ENCODE measurements at regions not wholly inside any gene's neighbourhood (a gene's known extent, or its start where the extent isn't known, plus 50 kb on each side); places are given as distances from the start of the nearest gene placed in this dataset.
"Not testable (repeated sequence)": the region's sequence is repeated elsewhere in the genome, so short reads cannot be mapped to it uniquely, and the experiment has no call there.

DNA sequence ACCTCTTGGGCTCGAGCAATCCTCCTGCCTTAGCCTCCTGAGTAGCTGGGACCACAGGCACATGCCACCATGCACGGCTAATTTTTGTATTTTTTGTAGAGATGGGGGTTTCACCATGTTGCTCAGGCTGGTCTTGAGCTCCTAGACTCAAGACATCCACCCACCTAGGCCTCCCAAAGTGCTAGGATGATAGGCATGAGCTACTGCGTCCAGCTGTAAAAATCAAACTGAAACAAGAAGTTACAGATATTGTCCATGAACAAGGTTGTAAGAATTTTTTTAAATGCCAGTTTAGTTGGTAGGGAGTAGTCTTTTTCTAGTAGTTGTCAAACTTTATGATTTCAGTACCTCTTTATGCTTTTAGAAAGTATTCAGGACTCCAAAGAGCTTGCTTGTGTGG lies 424.4 kb upstream of the PMFBP1 start:
- Histone ChIP-seq H3K36me3 (ENCODE audit: control insufficient read depth, insufficient read depth, low read length) (no peaks in the 10 kb centered on the region), H3K4me1 (no peaks in the 10 kb centered on the region), H3K27me3 (replicated peaks; ENCODE audit: control insufficient read depth, insufficient read depth, low read length) (no peaks in the 10 kb centered on the region), H3K9me3 (peaks cover 4% of the 10 kb centered on the region; the same call in 1 of the 2 replicates), H3K4me3 (ENCODE audit: low read depth, low read length) (no peak overlapping the region)
- intact Hi-C loops (cut with micrococcal nuclease; ENCODE audit: unreplicated experiment) = no loop called here
- Mint-ChIP-seq H3K36me3 (ENCODE audit: insufficient read depth, unreplicated experiment) (no peaks in the 10 kb centered on the region), H3K27me3 (ENCODE audit: insufficient read depth, unreplicated experiment) (no peaks in the 10 kb centered on the region), H3K27ac (ENCODE audit: unreplicated experiment) (no peak overlapping the region), H3K4me3 (ENCODE audit: unreplicated experiment) (no peak overlapping the region), H3K9me3 (ENCODE audit: unreplicated experiment) (no peaks in the 10 kb centered on the region), H3K4me1 (ENCODE audit: low read depth, unreplicated experiment) (no peaks in the 10 kb centered on the region)
- BruUV-seq (replicated peaks) = no TSS peak
- POLR2A ChIA-PET = no interaction called here
- CTCF ChIA-PET = no interaction called here
- no peak for DNase-seq
- TF ChIP-seq, protein P1, sequence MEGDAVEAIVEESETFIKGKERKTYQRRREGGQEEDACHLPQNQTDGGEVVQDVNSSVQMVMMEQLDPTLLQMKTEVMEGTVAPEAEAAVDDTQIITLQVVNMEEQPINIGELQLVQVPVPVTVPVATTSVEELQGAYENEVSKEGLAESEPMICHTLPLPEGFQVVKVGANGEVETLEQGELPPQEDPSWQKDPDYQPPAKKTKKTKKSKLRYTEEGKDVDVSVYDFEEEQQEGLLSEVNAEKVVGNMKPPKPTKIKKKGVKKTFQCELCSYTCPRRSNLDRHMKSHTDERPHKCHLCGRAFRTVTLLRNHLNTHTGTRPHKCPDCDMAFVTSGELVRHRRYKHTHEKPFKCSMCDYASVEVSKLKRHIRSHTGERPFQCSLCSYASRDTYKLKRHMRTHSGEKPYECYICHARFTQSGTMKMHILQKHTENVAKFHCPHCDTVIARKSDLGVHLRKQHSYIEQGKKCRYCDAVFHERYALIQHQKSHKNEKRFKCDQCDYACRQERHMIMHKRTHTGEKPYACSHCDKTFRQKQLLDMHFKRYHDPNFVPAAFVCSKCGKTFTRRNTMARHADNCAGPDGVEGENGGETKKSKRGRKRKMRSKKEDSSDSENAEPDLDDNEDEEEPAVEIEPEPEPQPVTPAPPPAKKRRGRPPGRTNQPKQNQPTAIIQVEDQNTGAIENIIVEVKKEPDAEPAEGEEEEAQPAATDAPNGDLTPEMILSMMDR (IDR thresholded peaks at IDR 0.05; ENCODE audit: insufficient read depth in 1 of 2, low read depth in 1 of 2, low read length in 1 of 2, severe bottlenecking in 1 of 2, unreplicated experiment in 1 of 2) = no peak

- Mint-ChIP-seq H3K4me1 (ENCODE audit: low read depth, unreplicated experiment) (peaks cover 14% of the 10 kb centered on the region), H3K27me3 (ENCODE audit: insufficient read depth, unreplicated experiment) (no peaks in the 10 kb centered on the region), H3K36me3 (ENCODE audit: insufficient read depth, unreplicated experiment) (no peaks in the 10 kb centered on the region), H3K27ac (ENCODE audit: unreplicated experiment) (no peak overlapping the region), H3K4me3 (ENCODE audit: unreplicated experiment) (no peak overlapping the region), H3K9me3 (ENCODE audit: unreplicated experiment) (no peaks in the 10 kb centered on the region)
- TF ChIP-seq, protein P1 (IDR thresholded peaks at IDR 0.05; ENCODE audit: insufficient read depth in 1 of 2, low read depth in 1 of 2, low read length in 1 of 2, severe bottlenecking in 1 of 2, unreplicated experiment in 1 of 2) = no peak
- DNase-seq = no peak
- ChIA-PET CTCF (no interaction called here), POLR2A (no interaction called here)
- intact Hi-C loops (cut with micrococcal nuclease; ENCODE audit: unreplicated experiment) = no loop called here
- no TSS peak for BruUV-seq (replicated peaks)
- H3K4me1 ChIP-seq = 0 out of 2 replicates have a peak, but pooled peaks cover 13% of the 10 kb centered on the region
- H3K4me3 ChIP-seq (ENCODE audit: low read depth, low read length) = no peak overlapping the region
- H3K36me3 ChIP-seq (ENCODE audit: control insufficient read depth, insufficient read depth, low read length) = no peaks in the 10 kb centered on the region
- H3K27me3 ChIP-seq (replicated peaks; ENCODE audit: control insufficient read depth, insufficient read depth, low read length) = no peaks in the 10 kb centered on the region
- no peaks in the 10 kb centered on the region for H3K9me3 ChIP-seq
Measured at GRCh38 chr16:72590151-72590937, 418.4 kb upstream of the PMFBP1 start.

GRCh38 chr16:72588551-72588950 lies 416.6 kb upstream of the PMFBP1 start:
- Histone ChIP-seq H3K4me1 (0 out of 2 replicates have a peak, but pooled peaks cover 13% of the 10 kb centered on the region), H3K4me3 (ENCODE audit: low read depth, low read length) (no peak overlapping the region), H3K36me3 (ENCODE audit: control insufficient read depth, insufficient read depth, low read length) (no peaks in the 10 kb centered on the region), H3K9me3 (no peaks in the 10 kb centered on the region), H3K27me3 (replicated peaks; ENCODE audit: control insufficient read depth, insufficient read depth, low read length) (no peaks in the 10 kb centered on the region)
- H3K4me3 Mint-ChIP-seq (ENCODE audit: unreplicated experiment) = no peak overlapping the region
- TF ChIP-seq, protein P1 (IDR thresholded peaks at IDR 0.05; ENCODE audit: insufficient read depth in 1 of 2, low read depth in 1 of 2, low read length in 1 of 2, severe bottlenecking in 1 of 2, unreplicated experiment in 1 of 2) = no peak
- no TSS peak for BruUV-seq (replicated peaks)
- H3K36me3 Mint-ChIP-seq (ENCODE audit: insufficient read depth, unreplicated experiment) = no peaks in the 10 kb centered on the region
- H3K9me3 Mint-ChIP-seq (ENCODE audit: unreplicated experiment) = no peaks in the 10 kb centered on the region
- intact Hi-C loops (cut with micrococcal nuclease; ENCODE audit: unreplicated experiment) = no loop called here
- no peak overlapping the region for H3K27ac Mint-ChIP-seq (ENCODE audit: unreplicated experiment)
- H3K4me1 Mint-ChIP-seq (ENCODE audit: low read depth, unreplicated experiment) = peaks cover 14% of the 10 kb centered on the region
- ChIA-PET CTCF (no interaction called here), POLR2A (no interaction called here)
- H3K27me3 Mint-ChIP-seq (ENCODE audit: insufficient read depth, unreplicated experiment) = no peaks in the 10 kb centered on the region
- DNase-seq = no peak

GRCh38 chr16:72578061-72578460 lies 406.1 kb upstream of the PMFBP1 start:
- BruUV-seq (replicated peaks); CTCF ChIA-PET; H3K4me1 Mint-ChIP-seq (ENCODE audit: low read depth, unreplicated experiment); H3K4me1 ChIP-seq; H3K36me3 ChIP-seq (ENCODE audit: control insufficient read depth, insufficient read depth, low read length); H3K9me3 Mint-ChIP-seq (ENCODE audit: unreplicated experiment); POLR2A ChIA-PET; DNase-seq; H3K27me3 ChIP-seq (replicated peaks; ENCODE audit: control insufficient read depth, insufficient read depth, low read length); intact Hi-C loops (cut with micrococcal nuclease; ENCODE audit: unreplicated experiment); H3K27ac Mint-ChIP-seq (ENCODE audit: unreplicated experiment); H3K27me3 Mint-ChIP-seq (ENCODE audit: insufficient read depth, unreplicated experiment); H3K9me3 ChIP-seq; H3K4me3 Mint-ChIP-seq (ENCODE audit: unreplicated experiment); H3K4me3 ChIP-seq (ENCODE audit: low read depth, low read length); H3K36me3 Mint-ChIP-seq (ENCODE audit: insufficient read depth, unreplicated experiment): not testable (repeated sequence)
